Central memory CD4-positive, alpha-beta T cell (primary cell): ENCODE measurements at regions not wholly inside any gene's neighbourhood (a gene's known extent, or its start where the extent isn't known, plus 50 kb on each side); places are given as distances from the start of the nearest gene placed in this dataset.
A peak's percentile ranks its signal among the peaks of the same experiment; 100 is the strongest.

Experiments used
- DNase-seq: peaks from one replicate; pipeline ENCODE4 v3.0.0; 2022

- no peak for DNase-seq
These were observed 821.9 kb downstream of the VRK1 start for GRCh38 chr14:97618917-97619690.

DNA sequence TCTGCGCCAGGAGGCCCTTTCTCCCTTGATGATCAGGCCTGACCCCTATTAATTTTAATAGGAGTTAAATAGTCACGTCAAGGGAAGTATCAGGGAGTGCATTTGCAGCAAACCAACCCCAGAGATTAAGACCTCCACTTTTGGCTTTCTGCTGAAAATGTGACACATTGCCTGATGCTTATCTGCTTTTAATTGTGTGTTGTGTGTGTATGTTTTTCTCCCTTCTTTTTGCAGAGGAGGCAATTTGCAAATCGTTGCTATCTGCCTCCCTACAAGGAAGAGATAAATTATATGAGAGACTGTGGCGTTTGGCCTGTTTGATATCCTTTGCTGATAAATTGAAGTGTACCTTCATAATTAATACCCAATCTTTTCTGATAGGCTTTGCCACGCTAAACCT is 822.9 kb downstream of the VRK1 start:
- DNase-seq: no peak

DNA sequence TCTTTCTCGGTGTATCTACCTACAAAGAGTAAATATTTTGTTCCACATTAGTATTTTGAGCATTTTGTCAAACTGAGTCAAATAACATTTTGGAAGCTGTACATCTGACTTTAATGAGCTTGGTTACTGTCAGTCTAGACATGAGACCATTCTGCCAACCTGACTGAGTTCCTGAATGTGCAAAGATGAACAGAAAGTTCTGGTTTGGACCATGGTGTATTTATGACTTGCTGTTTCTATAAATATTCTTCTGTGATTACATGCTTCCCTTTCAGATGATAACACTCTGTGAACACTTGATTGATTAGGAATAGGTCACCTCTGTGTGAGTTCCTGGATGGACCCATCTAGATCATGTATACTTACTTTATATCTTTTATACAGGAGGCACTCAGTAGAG is 827.8 kb downstream of the VRK1 start:
- no peak for DNase-seq

- no peak for DNase-seq
These were observed 828.3 kb downstream of the VRK1 start for GRCh38 chr14:97625477-97625876.

DNA sequence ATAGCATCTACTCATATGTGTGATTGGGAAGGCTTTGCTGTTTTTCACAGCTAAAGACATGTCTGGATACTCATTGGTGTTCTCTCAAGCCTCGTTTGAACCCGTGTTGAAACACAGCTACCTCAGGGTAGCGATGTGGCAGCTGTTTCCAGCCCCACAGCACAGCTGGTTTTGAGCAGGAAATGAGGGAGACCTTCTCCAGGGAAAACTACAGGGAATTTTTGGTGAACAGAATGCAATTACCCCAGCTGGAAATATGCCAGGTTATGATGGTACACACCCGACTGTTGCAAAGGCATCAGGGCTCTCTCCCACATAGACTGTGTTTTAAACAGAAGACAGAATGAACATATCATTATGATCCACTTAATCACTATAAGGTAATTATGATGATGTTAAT is 828.9 kb downstream of the VRK1 start:
- no peak for DNase-seq

- DNase-seq: no peak
These were observed 833.1 kb downstream of the VRK1 start for GRCh38 chr14:97630249-97630648.

GRCh38 chr14:97633131-97633738 is 836.1 kb downstream of the VRK1 start:
- no peak for DNase-seq

- DNase-seq: peak; percentile 24
These were observed 837.6 kb downstream of the VRK1 start for GRCh38 chr14:97634751-97635150.

- DNase-seq: no peak
These were observed 841.7 kb downstream of the VRK1 start for GRCh38 chr14:97638864-97639263.

DNA sequence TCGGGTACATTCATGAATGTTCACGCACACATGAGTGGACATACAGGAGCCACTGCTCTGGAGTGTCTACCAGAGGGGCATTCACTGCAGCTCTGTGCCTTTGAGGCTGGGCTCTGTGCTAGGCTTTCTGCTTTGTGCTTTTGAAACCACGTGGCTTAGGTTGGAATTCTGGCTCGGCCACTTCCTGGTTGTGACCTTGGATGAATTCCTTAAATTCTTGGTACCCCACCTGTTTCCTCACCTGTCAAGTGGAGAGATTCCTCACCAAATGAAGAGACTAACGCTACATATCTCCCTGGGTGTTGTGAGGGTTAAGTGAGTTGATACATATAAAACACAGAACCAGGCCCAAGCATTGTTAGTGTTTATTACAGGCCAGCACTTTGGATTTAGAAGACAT is 842.8 kb downstream of the VRK1 start:
- no peak for DNase-seq

GRCh38 chr14:97641827-97642226 is 844.6 kb downstream of the VRK1 start:
- DNase-seq: no peak

DNA sequence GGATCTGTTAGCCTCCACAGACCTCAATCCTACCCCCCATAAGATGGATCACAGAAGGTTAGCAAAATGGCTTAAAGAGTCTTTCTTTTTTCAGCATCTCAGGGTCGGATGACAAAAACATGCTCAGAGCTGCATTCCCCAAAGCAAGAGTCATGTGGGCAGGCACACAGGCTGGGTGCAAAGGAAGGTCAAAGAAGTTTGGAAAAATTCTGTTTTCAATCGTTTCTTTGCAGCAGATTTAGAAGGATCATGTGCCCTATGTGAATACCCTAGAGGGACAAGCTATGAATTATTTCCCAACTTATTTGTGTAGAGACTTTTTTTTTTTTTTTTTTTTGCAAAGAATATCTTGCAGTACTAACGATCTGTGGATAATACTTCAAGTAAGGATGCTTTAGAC is 845.4 kb downstream of the VRK1 start:
- no peak for DNase-seq

DNA sequence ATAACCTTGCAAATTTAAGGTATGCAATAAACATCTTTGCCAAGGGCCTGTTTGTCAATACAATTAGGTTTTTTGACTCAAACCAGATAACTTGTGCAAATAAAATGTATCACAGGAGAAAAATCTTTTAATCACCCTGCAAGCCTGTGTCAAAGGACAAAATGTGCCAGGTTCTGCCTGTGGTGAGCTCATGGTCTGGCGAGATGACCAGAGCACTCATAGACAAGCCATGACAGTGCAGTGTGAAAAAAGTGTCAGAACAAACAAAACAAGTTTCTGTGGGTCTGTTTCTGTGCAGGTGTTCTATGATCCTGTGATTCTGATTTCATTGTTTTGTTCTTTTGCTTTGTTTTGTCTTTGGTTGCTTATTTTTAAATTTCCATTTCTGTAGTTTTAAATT is 847.2 kb downstream of the VRK1 start:
- DNase-seq: no peak

GRCh38 chr14:97649752-97650151 is 852.6 kb downstream of the VRK1 start:
- no peak for DNase-seq

GRCh38 chr14:97655169-97655948 is 858.2 kb downstream of the VRK1 start:
- DNase-seq: no peak

DNA sequence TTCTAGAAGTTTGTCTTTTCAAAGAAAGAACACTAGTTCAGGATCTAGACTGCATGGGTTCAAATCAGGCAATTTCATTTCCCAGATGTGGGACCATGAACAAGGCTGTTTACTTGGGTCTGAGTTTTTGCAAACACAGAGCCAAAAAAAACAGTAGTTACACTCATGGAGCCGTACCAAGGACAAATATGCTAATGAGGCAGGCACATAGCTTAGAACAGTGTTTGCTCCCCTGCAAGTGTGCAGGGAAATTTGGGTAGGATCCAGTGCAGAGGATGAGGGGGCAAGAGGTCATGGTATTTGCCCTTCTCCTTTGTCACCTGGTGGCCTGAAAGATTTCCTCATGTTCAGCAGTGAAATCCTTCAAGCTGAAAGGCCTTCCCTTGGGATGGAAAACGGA is 860.4 kb downstream of the VRK1 start:
- DNase-seq: no peak

GRCh38 chr14:97687944-97688630 is 890.9 kb downstream of the VRK1 start:
- no peak for DNase-seq

GRCh38 chr14:97688631-97689336 is 891.6 kb downstream of the VRK1 start:
- DNase-seq: no peak

GRCh38 chr14:97692084-97692483 is 894.9 kb downstream of the VRK1 start:
- no peak for DNase-seq

- DNase-seq: no peak
These were observed 898.3 kb downstream of the VRK1 start for GRCh38 chr14:97695456-97695981.

- DNase-seq: peak; percentile 38
These were observed 900.6 kb downstream of the VRK1 start for GRCh38 chr14:97697772-97698171.

- no peak for DNase-seq
These were observed 901.8 kb downstream of the VRK1 start for GRCh38 chr14:97699026-97699425.
